Endothelial cell of umbilical vein (primary cell): ENCODE measurements at regions not wholly inside any gene's neighbourhood (a gene's known extent, or its start where the extent isn't known, plus 50 kb on each side); places are given as distances from the start of the nearest gene placed in this dataset.

ENCODE experiments used
- BruUV-seq: library from RNA; stranded (reverse); fragments of 400-500 nt; replicated peaks from 2 replicates; lab custom pipeline; 2021; lab: Mats Ljungman, UMichigan
- CTCF ChIA-PET: fragments of 300-600, 350-600 bp; sonication (Branson Sonifier 250); formaldehyde crosslinking; loops from one replicate; lab custom pipeline; 2021; ENCODE audit warnings: antibody characterized with exemption, inconsistent platforms; lab: Charles Lee
- POLR2A ChIA-PET: fragments of 300-600, 350-600 bp; sonication (Branson Sonifier 250); formaldehyde crosslinking; loops from one replicate; lab custom pipeline; 2021; ENCODE audit warnings: antibody characterized with exemption, inconsistent platforms; lab: Charles Lee
- DNase-seq: peaks from one replicate; pipeline ENCODE4 v3.0.0-alpha.2; 2011; ENCODE audit warnings: low read depth, low spot score
- FAIRE-seq: peaks from 2 replicates; lab custom pipeline; 2011; peaks lifted over from hg19 to GRCh38; lab: Jason Lieb, UNC
- H2AFZ ChIP-seq: 2 replicates; pipeline ENCODE4 v1.6.0; 2012; ENCODE audit warnings: low read depth, low read length, control low read depth, inconsistent platforms
- H3K27ac ChIP-seq: 2 replicates; pipeline ENCODE4 v1.5.1; 2011; ENCODE audit warnings: low read depth, mild to moderate bottlenecking, control low read depth, low read length, moderate library complexity; ENCODE audit not compliant: insufficient read depth
- H3K27me3 ChIP-seq, 2 experiments: 2 replicates each; pipeline versions ENCODE4 v1.6.0 to v1.6.1; 2011; ENCODE audit warnings: low read length in 2 of 2, mixed read lengths in 1 of 2; ENCODE audit not compliant: control insufficient read depth in 2 of 2, insufficient read depth in 2 of 2
- H3K36me3 ChIP-seq, 2 experiments: 2 replicates in 1 of 2; 3 replicates in 1 of 2; pipeline ENCODE4 v1.5.1; 2011; ENCODE audit warnings: low read length in 2 of 2, mild to moderate bottlenecking in 1 of 2, moderate library complexity in 1 of 2; ENCODE audit not compliant: control insufficient read depth in 2 of 2, insufficient read depth in 2 of 2; ENCODE audit errors: extremely low read depth in 1 of 2
- H3K4me1 ChIP-seq: 3 replicates; pipeline ENCODE4 v1.5.1; 2011; ENCODE audit warnings: mild to moderate bottlenecking, low read length; ENCODE audit not compliant: control insufficient read depth, insufficient read depth; ENCODE audit errors: extremely low read depth
- H3K4me2 ChIP-seq: 2 replicates; pipeline ENCODE4 v1.6.1; 2011; ENCODE audit warnings: low read length, control low read depth, mixed read lengths; ENCODE audit not compliant: insufficient read depth
- H3K4me3 ChIP-seq, 3 experiments: fragments of 200-600 bp in 1 of 3; sonication (generic), shearing (Covaris generic) in 1 of 3; replicated peaks in 1 of 3; 2 replicates each; pipeline ENCODE4 v1.5.1; 2011 to 2016; ENCODE audit warnings: control low read depth in 3 of 3, low read length in 3 of 3, mild to moderate bottlenecking in 2 of 3, inconsistent platforms in 1 of 3, low read depth in 1 of 3, moderate library complexity in 1 of 3; ENCODE audit not compliant: insufficient read depth in 1 of 3
- H3K79me2 ChIP-seq: 2 replicates; pipeline ENCODE4 v1.6.0; 2012; ENCODE audit warnings: low read length, inconsistent platforms; ENCODE audit not compliant: control insufficient read depth, insufficient read depth
- H3K9ac ChIP-seq: replicated peaks from 2 replicates; pipeline ENCODE3; 2011; ENCODE audit warnings: low read length, control low read depth; ENCODE audit not compliant: insufficient read depth; ENCODE audit errors: extremely low read depth
- H3K9me1 ChIP-seq: replicated peaks from 3 replicates; pipeline ENCODE4 v1.6.0; 2011; ENCODE audit warnings: mild to moderate bottlenecking, low read length; ENCODE audit not compliant: control insufficient read depth, insufficient read depth; ENCODE audit errors: extremely low read depth
- H3K9me3 ChIP-seq: replicated peaks from 2 replicates; pipeline ENCODE4 v1.5.1; 2012; ENCODE audit warnings: low read length, inconsistent platforms; ENCODE audit not compliant: control insufficient read depth, insufficient read depth
- H4K20me1 ChIP-seq: replicated peaks from 2 replicates; pipeline ENCODE3; 2011; ENCODE audit warnings: mild to moderate bottlenecking, low read length; ENCODE audit not compliant: control insufficient read depth, insufficient read depth; ENCODE audit errors: extremely low read depth
- CTCF ChIP-seq, 2 donors: IDR thresholded peaks; 1 replicate in 1 of 2; 2 replicates in 1 of 2; pipeline ENCODE4 v1.5.1; 2011; ENCODE audit warnings: low read length in 2 of 2, mild to moderate bottlenecking in 2 of 2, moderate library complexity in 2 of 2, control low read depth in 1 of 2, inconsistent platforms in 1 of 2, low read depth in 1 of 2; ENCODE audit not compliant: insufficient read depth in 1 of 2; ENCODE audit errors: extremely low read depth in 1 of 2
- EZH2 ChIP-seq: IDR thresholded peaks from 2 replicates; pipeline ENCODE4 v1.6.1; 2012; ENCODE audit warnings: borderline replicate concordance, low read depth, mild to moderate bottlenecking, moderate library complexity, low read length, inconsistent platforms; ENCODE audit not compliant: severe bottlenecking
- FOS ChIP-seq: IDR thresholded peaks from 2 replicates; pipeline ENCODE4 v1.6.1; 2011; ENCODE audit warnings: mild to moderate bottlenecking, low read length, moderate library complexity, borderline replicate concordance; ENCODE audit not compliant: insufficient read depth
- GATA2 ChIP-seq: IDR thresholded peaks from 2 replicates; pipeline ENCODE4 v1.7.0; 2011; ENCODE audit warnings: low read depth, mild to moderate bottlenecking, moderate library complexity, mixed read lengths, low read length; ENCODE audit not compliant: insufficient read length, insufficient read depth
- JUN ChIP-seq: IDR thresholded peaks from 2 replicates; pipeline ENCODE4 v1.6.1; 2011; ENCODE audit warnings: borderline replicate concordance, low read depth; ENCODE audit not compliant: insufficient read length, insufficient read depth
- MAX ChIP-seq: IDR thresholded peaks from 2 replicates; pipeline ENCODE4 v1.6.1; 2011; ENCODE audit not compliant: insufficient read depth, insufficient read length
- MYC ChIP-seq: IDR thresholded peaks from one replicate; pipeline ENCODE4 v1.6.1; 2011; ENCODE audit warnings: mild to moderate bottlenecking, low read depth, low read length
- POLR2A ChIP-seq: IDR thresholded peaks from 2 replicates; pipeline ENCODE4 v1.6.1; 2012; ENCODE audit warnings: low read depth, mild to moderate bottlenecking, control low read depth, low read length
- POLR2AphosphoS5 ChIP-seq: IDR thresholded peaks from 2 replicates; pipeline ENCODE4 v1.6.1; 2012; ENCODE audit warnings: low read depth, mild to moderate bottlenecking, control low read depth, low read length, moderate library complexity; ENCODE audit not compliant: insufficient read depth
- dilution Hi-C: fragments of 300-500 bp; cut with MboI; formaldehyde crosslinking; loops from one replicate; pipeline ENCODE4 v1.15.0; 2019; ENCODE audit warnings: low sequenced_read_pairs; ENCODE audit not compliant: extremely low pct_ligation_motif_present
- intact Hi-C: fragments of 100-400 bp; cut with micrococcal nuclease; formaldehyde crosslinking; loops from one replicate; pipeline ENCODE4 v1.10.0; 2022

DNA sequence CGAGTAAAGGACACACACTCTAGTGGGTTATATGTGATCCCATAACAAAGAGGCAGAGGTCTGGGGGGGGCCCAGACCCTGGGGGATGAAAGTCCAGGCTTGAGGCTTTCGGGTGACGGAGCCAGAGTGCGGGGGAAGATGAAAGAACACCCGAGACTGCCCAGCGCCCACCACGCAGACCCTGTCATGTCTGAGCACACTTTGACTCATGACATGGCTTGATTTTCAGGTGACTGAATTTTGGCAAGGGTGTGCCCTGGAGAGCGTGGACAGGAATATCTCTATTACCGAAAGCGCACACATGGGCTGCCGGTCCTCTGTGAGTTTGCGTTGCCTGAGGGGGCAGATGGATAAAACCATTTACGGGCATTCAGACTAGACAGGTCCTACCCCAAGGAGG, 192.0 kb upstream of the SOX1 start:
- Histone ChIP-seq H3K9me1 (no peaks in the 10 kb centered on the region), H3K4me3 (no peak overlapping the region), H3K9ac (no peak overlapping the region), H3K36me3 (no peaks in the 10 kb centered on the region), H2AFZ (no peak overlapping the region), H3K4me1 (no peaks in the 10 kb centered on the region), H4K20me1 (no peaks in the 10 kb centered on the region), H3K79me2 (no peaks in the 10 kb centered on the region), H3K4me2 (no peak overlapping the region), H3K27ac (no peak overlapping the region), H3K27me3 (no peaks in the 10 kb centered on the region), H3K9me3 (peaks cover 2% of the 10 kb centered on the region)
- no peak for FAIRE-seq
- TF ChIP-seq GATA2: no peak
- TF ChIP-seq POLR2A: no peak
- no peak for TF ChIP-seq FOS
- no peak for TF ChIP-seq JUN
- TF ChIP-seq MAX: no peak
- no peak for TF ChIP-seq POLR2AphosphoS5
- TF ChIP-seq MYC: no peak
- no peak for TF ChIP-seq CTCF (IDR thresholded peaks at IDR 0.05; ENCODE audit: extremely low read depth in 1 of 2, insufficient read depth in 1 of 2, low read depth in 1 of 2, low read length in 2 of 2)
- no peak for TF ChIP-seq EZH2
- no TSS peak for BruUV-seq
- dilution Hi-C loops: no loop called here
- intact Hi-C loops: no loop called here
- CTCF ChIA-PET: no interaction called here
- POLR2A ChIA-PET: no interaction called here
- no peak for DNase-seq
